B cell (primary cell): ENCODE measurements at regions not wholly inside any gene's neighbourhood (a gene's known extent, or its start where the extent isn't known, plus 50 kb on each side); places are given as distances from the start of the nearest gene placed in this dataset.

Experiments used
- EZH2 ChIP-seq: IDR thresholded peaks from 2 replicates; pipeline ENCODE4 v1.6.1; 2012; ENCODE audit warnings: borderline replicate concordance, low read depth, mild to moderate bottlenecking, moderate library complexity, low read length; ENCODE audit not compliant: insufficient read depth, poor library complexity, severe bottlenecking
- TF ChIP-seq, protein P1 (sequence below): fragments of 200-600 bp; IDR thresholded peaks from one replicate; pipeline ENCODE4 v1.8.0; 2022; ENCODE audit warnings: antibody characterized with exemption, mild to moderate bottlenecking

DNA sequence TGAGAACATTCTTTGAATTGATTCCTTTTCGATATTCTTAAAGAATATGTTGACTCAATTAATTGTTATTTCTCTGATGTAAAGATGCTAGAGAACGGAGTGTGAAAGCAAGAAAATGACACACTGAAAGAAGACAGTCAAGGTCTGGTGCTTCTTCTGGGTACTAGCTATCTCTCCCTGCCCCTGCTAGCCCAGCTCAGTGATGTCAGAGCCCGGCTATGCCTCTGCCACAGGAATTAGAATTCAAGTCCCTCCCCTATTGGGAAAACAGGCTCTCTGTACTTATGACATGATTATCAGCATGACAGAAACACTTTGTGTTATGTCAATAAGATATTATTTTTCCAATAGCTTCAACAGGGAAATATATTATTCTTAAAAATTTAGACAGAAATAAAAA lies 252.4 kb downstream of the KCNC2 start:
- TF ChIP-seq, protein P1, sequence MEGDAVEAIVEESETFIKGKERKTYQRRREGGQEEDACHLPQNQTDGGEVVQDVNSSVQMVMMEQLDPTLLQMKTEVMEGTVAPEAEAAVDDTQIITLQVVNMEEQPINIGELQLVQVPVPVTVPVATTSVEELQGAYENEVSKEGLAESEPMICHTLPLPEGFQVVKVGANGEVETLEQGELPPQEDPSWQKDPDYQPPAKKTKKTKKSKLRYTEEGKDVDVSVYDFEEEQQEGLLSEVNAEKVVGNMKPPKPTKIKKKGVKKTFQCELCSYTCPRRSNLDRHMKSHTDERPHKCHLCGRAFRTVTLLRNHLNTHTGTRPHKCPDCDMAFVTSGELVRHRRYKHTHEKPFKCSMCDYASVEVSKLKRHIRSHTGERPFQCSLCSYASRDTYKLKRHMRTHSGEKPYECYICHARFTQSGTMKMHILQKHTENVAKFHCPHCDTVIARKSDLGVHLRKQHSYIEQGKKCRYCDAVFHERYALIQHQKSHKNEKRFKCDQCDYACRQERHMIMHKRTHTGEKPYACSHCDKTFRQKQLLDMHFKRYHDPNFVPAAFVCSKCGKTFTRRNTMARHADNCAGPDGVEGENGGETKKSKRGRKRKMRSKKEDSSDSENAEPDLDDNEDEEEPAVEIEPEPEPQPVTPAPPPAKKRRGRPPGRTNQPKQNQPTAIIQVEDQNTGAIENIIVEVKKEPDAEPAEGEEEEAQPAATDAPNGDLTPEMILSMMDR: no peak
- no peak for TF ChIP-seq EZH2
